Colonic mucosa (tissue), 4 donors: ENCODE measurements at regions not wholly inside any gene's neighbourhood (a gene's known extent, or its start where the extent isn't known, plus 50 kb on each side); places are given as distances from the start of the nearest gene placed in this dataset.

Experiments
- DNase-seq: peaks from one replicate; pipeline ENCODE4 v3.0.0-alpha.2; 2020
- H3K27ac ChIP-seq: fragments of 200-600 bp; one replicate; pipeline ENCODE4 v1.8.0; 2021
- H3K27me3 ChIP-seq: fragments of 200-600 bp; one replicate; pipeline ENCODE4 v1.8.0; 2021
- H3K36me3 ChIP-seq: fragments of 200-600 bp; one replicate; pipeline ENCODE4 v1.8.0; 2021
- H3K4me1 ChIP-seq: fragments of 200-600 bp; one replicate; pipeline ENCODE4 v1.8.0; 2021; ENCODE audit warnings: mild to moderate bottlenecking
- H3K4me3 ChIP-seq: fragments of 200-600 bp; one replicate; pipeline ENCODE4 v1.8.0; 2021
- H3K9ac ChIP-seq, 2 donors: one replicate each; pipeline ENCODE4 v1.7.0; 2013; ENCODE audit warnings: control low read depth in 2 of 2, low read depth in 2 of 2, low read length in 2 of 2
- H3K9me3 ChIP-seq: fragments of 200-600 bp; one replicate; pipeline ENCODE4 v1.8.0; 2021
- CTCF ChIP-seq: fragments of 200-600 bp; IDR thresholded peaks from one replicate; pipeline ENCODE4 v1.8.0; 2022; ENCODE audit warnings: antibody characterized with exemption, mild to moderate bottlenecking
- intact Hi-C: fragments of 100-400 bp; cut with DNase I; formaldehyde crosslinking; loops from one replicate; pipeline ENCODE4 v1.14.1; 2022
- donor health status: healthy.
- donor health status: DM: no; HTN: no; CAD: no.
- donor health status: DM: no; HTN: no; CAD: no.

DNA sequence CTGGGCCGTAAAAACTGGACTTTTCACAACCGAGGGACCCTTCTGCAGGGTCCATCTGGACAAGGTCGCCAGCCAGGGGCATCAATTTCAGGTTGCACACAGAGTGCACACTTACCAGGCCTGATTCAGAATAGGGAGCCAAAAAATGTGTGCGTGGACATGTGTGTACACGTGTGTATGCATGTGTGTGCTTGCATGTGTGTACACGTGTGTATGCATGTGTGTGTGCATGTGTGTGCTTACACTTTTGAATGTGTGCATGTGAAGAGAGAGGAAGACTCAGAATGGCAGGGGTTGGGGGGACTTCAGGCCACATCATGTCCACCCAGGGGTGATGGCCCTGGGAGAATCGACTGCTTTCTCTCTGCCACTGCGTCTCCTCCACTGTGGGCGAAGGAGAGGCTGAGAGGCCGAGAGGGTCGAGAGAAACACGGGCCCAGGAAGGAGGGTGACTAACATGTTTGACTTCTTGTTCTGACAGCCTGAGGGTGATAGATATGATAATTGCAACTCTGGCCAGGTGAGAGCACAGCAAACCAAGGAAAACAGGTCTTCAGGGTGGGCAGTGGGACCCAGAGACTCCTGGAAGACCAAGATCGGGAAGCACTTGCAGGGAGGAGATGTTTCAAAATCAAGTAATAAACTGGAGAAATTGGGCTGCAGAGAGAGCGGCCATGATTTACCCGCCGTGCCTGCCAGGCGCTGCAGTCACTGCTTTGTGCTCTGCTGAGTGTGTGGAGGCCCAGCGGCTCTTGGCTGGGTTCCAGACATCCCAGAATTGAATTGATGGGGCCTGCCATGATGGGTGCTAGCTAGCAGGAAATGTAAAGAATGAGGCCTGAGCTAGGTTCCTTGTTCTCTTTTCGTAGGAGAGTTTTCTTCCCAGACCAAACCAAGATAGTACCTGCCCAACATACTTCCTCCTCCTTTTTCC lies 310.8 kb downstream of the QKI start:
- no peak for DNase-seq
- no peak overlapping the region for H3K4me3 ChIP-seq
- no peak overlapping the region for H3K27ac ChIP-seq
- no peaks in the 10 kb centered on the region for H3K4me1 ChIP-seq
- TF ChIP-seq CTCF: no peak
- no peaks in the 10 kb centered on the region for H3K36me3 ChIP-seq
- H3K9ac ChIP-seq: no peak overlapping the region
- H3K9me3 ChIP-seq: no peaks in the 10 kb centered on the region
- intact Hi-C loops: no loop called here
- H3K27me3 ChIP-seq: no peaks in the 10 kb centered on the region

- H3K9ac ChIP-seq: no peak overlapping the region
- H3K27ac ChIP-seq: no peak overlapping the region
- intact Hi-C loops: no loop called here
- no peak for DNase-seq
- no peak overlapping the region for H3K4me3 ChIP-seq
- no peaks in the 10 kb centered on the region for H3K9me3 ChIP-seq
- no peaks in the 10 kb centered on the region for H3K36me3 ChIP-seq
- H3K4me1 ChIP-seq: no peaks in the 10 kb centered on the region
- H3K27me3 ChIP-seq: no peaks in the 10 kb centered on the region
- no peak for TF ChIP-seq CTCF
Observed at GRCh38 chr6:163724196-163724595, 309.7 kb downstream of the QKI start.

DNA sequence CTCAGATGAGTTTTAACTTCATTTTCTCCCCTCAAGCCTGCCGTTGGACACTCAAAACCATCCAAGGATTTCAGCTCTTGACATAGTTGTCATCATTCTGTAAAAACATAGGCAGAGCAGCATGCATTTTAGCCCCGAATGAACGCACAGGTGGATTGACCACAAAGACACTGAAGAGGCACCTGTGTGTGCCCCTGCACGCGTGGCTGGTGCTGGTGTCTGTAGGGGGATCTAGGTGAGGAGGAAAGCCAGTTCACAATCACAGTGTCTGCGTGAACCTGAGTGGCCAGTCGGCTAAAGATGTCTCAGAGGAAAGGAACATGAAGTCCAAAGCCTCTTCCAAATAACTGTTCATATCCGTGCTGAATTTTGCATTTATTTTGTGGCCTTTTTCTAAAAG lies 309.2 kb downstream of the QKI start:
- DNase-seq: no peak
- Histone ChIP-seq H3K9ac (no peak overlapping the region), H3K27ac (no peak overlapping the region), H3K27me3 (no peaks in the 10 kb centered on the region), H3K4me3 (no peak overlapping the region), H3K36me3 (no peaks in the 10 kb centered on the region), H3K4me1 (no peaks in the 10 kb centered on the region), H3K9me3 (no peaks in the 10 kb centered on the region)
- TF ChIP-seq CTCF: no peak
- intact Hi-C loops: no loop called here

DNA sequence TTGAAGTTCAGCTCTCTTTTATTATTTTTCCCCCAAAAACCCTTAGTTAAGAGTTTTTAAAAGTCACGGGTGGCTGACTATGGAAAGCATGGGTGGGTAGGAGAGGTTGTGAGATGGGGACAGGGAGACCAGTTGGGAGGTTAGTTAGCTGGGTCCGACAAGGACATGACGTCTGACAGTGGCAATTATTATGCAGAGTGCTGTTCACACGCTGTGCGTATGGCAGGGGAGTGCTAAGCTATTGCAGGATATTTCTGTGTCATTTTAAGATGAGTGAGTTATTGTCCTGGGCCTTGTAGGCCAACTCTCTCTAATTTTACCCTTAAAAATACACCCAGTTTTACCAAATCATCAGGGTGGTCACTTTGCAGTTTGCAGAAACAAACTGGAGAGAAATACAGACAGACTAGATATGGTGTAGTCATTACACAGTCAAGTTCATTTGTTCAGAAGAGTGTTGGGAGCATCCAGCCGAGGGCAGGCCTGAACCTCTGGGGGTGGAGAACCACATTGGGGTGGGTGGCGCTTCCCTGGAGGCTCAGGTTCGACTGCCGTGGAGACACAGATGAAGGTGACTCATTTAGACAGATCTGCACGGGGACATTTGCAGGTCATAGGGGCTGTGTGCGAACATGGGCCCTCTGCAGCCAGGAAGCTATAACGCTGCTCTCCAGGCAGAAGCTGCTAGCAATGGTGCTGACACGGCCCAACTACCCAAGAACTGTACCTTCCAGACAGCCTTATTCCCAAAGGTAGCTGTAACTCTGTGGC lies 307.6 kb downstream of the QKI start:
- TF ChIP-seq CTCF: no peak
- H3K4me3 ChIP-seq: no peak overlapping the region
- no peaks in the 10 kb centered on the region for H3K36me3 ChIP-seq
- H3K4me1 ChIP-seq: no peaks in the 10 kb centered on the region
- DNase-seq: no peak
- H3K9ac ChIP-seq: no peak overlapping the region
- intact Hi-C loops: no loop called here
- no peaks in the 10 kb centered on the region for H3K9me3 ChIP-seq
- no peaks in the 10 kb centered on the region for H3K27me3 ChIP-seq
- H3K27ac ChIP-seq: no peak overlapping the region

DNA sequence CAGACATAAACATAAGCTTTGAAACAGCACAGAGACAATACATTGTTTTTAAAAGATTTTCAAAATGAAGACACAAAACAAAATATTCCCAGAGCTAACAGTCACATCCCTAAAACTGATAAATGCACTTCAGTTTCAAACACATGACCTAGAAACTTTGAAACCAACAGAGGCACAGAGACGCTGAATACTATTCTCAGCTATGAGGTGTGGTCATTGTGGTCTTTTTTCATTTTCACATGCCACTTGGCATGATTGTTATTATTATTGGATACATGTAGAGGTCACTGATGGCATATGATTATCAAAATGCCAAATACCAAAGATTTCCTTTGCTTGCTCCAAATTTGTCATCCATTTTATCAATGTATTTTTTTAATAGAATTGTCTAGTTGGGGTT lies 306.9 kb downstream of the QKI start:
- no peak overlapping the region for H3K27ac ChIP-seq
- no peak overlapping the region for H3K9ac ChIP-seq
- TF ChIP-seq CTCF: no peak
- H3K27me3 ChIP-seq: no peaks in the 10 kb centered on the region
- intact Hi-C loops: no loop called here
- no peaks in the 10 kb centered on the region for H3K4me1 ChIP-seq
- no peak for DNase-seq
- H3K36me3 ChIP-seq: no peaks in the 10 kb centered on the region
- H3K9me3 ChIP-seq: no peaks in the 10 kb centered on the region
- no peak overlapping the region for H3K4me3 ChIP-seq
